ENCODE measurements at regions not wholly inside any gene's neighbourhood (a gene's known extent, or its start where the extent isn't known, plus 50 kb on each side); places are given as distances from the start of the nearest gene placed in this dataset.

- H3K27ac ChIP-seq (ENCODE audit: low read depth in 1 of 2, low read length in 2 of 2) = no peak overlapping the region
- H3K36me3 ChIP-seq (ENCODE audit: control insufficient read depth in 4 of 4, insufficient read depth in 3 of 4, low read depth in 1 of 4, low read length in 3 of 4) = no peaks in the 10 kb centered on the region
- H3K27me3 ChIP-seq (ENCODE audit: control insufficient read depth in 4 of 4, insufficient read depth in 4 of 4, low read length in 3 of 4) = peaks cover 0 to 2% (median 1%) of the 10 kb centered on the region in 4 donors
- TF ChIP-seq JUND (IDR thresholded peaks at IDR 0.05) = no peak
- TF ChIP-seq ATF3 (IDR thresholded peaks at IDR 0.05) = no peak
- TF ChIP-seq FOXA1 (IDR thresholded peaks at IDR 0.05) = no peak
- TF ChIP-seq RAD21 (IDR thresholded peaks at IDR 0.05) = no peak
- no peak for TF ChIP-seq TAF1 (conservative IDR thresholded peaks at IDR 0.05)
- no peak for TF ChIP-seq GABPA (IDR thresholded peaks at IDR 0.05 in 1 of 2, conservative IDR thresholded peaks at IDR 0.05 in 1 of 2)
- no peak for TF ChIP-seq HNF4A (conservative IDR thresholded peaks at IDR 0.05)
- no peak for TF ChIP-seq NR2F2 (IDR thresholded peaks at IDR 0.05)
- no peak for TF ChIP-seq RXRA (IDR thresholded peaks at IDR 0.05)
- no peak for TF ChIP-seq ZBTB33 (IDR thresholded peaks at IDR 0.05)
- no peak for TF ChIP-seq REST (IDR thresholded peaks at IDR 0.05)
- no peak overlapping the region for H3K4me3 ChIP-seq (ENCODE audit: low read depth in 1 of 3, low read length in 3 of 3)
- no peak for DNase-seq (ENCODE audit: low spot score)
- no peaks in the 10 kb centered on the region for H3K9me3 ChIP-seq (ENCODE audit: control insufficient read depth in 4 of 4, low read length in 3 of 4)
- H3K4me1 ChIP-seq (ENCODE audit: control insufficient read depth in 4 of 4, insufficient read depth in 4 of 4, low read length in 3 of 4) = no peaks in the 10 kb centered on the region
- WGBS = 88% methylated on average over 1 of the region's 1 CpG
- H3K9ac ChIP-seq (ENCODE audit: low read depth in 1 of 2, low read length in 2 of 2) = no peak overlapping the region
Measured at GRCh38 chr12:91418221-91419090, 235.8 kb upstream of the DCN start.

- Histone ChIP-seq H3K9me3 (ENCODE audit: control insufficient read depth in 4 of 4, low read length in 3 of 4) (no peaks in the 10 kb centered on the region), H3K36me3 (ENCODE audit: control insufficient read depth in 4 of 4, insufficient read depth in 3 of 4, low read depth in 1 of 4, low read length in 3 of 4) (no peaks in the 10 kb centered on the region), H3K27ac (ENCODE audit: low read depth in 1 of 2, low read length in 2 of 2) (no peak overlapping the region), H3K4me3 (ENCODE audit: low read depth in 1 of 3, low read length in 3 of 3) (no peak overlapping the region), H3K27me3 (ENCODE audit: control insufficient read depth in 4 of 4, insufficient read depth in 4 of 4, low read length in 3 of 4) (peaks cover 0 to 2% (median 1%) of the 10 kb centered on the region in 4 donors), H3K4me1 (ENCODE audit: control insufficient read depth in 4 of 4, insufficient read depth in 4 of 4, low read length in 3 of 4) (no peaks in the 10 kb centered on the region), H3K9ac (ENCODE audit: low read depth in 1 of 2, low read length in 2 of 2) (no peak overlapping the region)
- 66% methylated on average over 3 of the region's 3 CpGs for WGBS
- DNase-seq (ENCODE audit: low spot score) = no peak
- TF ChIP-seq GABPA (IDR thresholded peaks at IDR 0.05 in 1 of 2, conservative IDR thresholded peaks at IDR 0.05 in 1 of 2) (no peak), HNF4G (IDR thresholded peaks at IDR 0.05) (no peak), MAX (IDR thresholded peaks at IDR 0.05) (no peak), ATF3 (IDR thresholded peaks at IDR 0.05) (no peak), YY1 (IDR thresholded peaks at IDR 0.05) (no peak), FOXA1 (IDR thresholded peaks at IDR 0.05) (no peak), RAD21 (IDR thresholded peaks at IDR 0.05) (no peak), HNF4A (conservative IDR thresholded peaks at IDR 0.05) (no peak), JUND (IDR thresholded peaks at IDR 0.05) (no peak), TAF1 (conservative IDR thresholded peaks at IDR 0.05) (no peak), NR2F2 (IDR thresholded peaks at IDR 0.05) (no peak), SP1 (IDR thresholded peaks at IDR 0.05) (no peak), EGR1 (IDR thresholded peaks at IDR 0.05; ENCODE audit: low read depth in 2 of 2) (no peak), CTCF (IDR thresholded peaks at IDR 0.05; ENCODE audit: low read depth, low read length, missing input control) (no peak)
Measured at GRCh38 chr12:91417650-91418049, 235.0 kb upstream of the DCN start.

All from liver (tissue), 8 donors.